ENCODE measurements at regions not wholly inside any gene's neighbourhood (a gene's known extent, or its start where the extent isn't known, plus 50 kb on each side); places are given as distances from the start of the nearest gene placed in this dataset.

GRCh38 chr10:117796130-117796745, 250.5 kb downstream of the RAB11FIP2 start:
- Histone ChIP-seq H3K27ac (no peak overlapping the region), H3K36me3 (no peaks in the 10 kb centered on the region), H3K4me3 (no peak overlapping the region), H3K9me3 (no peaks in the 10 kb centered on the region), H3K4me1 (no peaks in the 10 kb centered on the region), H3K27me3 (no peaks in the 10 kb centered on the region)
- no peak for TF ChIP-seq POLR2A (IDR thresholded peaks at IDR 0.05)
- TF ChIP-seq, protein P1, sequence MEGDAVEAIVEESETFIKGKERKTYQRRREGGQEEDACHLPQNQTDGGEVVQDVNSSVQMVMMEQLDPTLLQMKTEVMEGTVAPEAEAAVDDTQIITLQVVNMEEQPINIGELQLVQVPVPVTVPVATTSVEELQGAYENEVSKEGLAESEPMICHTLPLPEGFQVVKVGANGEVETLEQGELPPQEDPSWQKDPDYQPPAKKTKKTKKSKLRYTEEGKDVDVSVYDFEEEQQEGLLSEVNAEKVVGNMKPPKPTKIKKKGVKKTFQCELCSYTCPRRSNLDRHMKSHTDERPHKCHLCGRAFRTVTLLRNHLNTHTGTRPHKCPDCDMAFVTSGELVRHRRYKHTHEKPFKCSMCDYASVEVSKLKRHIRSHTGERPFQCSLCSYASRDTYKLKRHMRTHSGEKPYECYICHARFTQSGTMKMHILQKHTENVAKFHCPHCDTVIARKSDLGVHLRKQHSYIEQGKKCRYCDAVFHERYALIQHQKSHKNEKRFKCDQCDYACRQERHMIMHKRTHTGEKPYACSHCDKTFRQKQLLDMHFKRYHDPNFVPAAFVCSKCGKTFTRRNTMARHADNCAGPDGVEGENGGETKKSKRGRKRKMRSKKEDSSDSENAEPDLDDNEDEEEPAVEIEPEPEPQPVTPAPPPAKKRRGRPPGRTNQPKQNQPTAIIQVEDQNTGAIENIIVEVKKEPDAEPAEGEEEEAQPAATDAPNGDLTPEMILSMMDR (IDR thresholded peaks at IDR 0.05): no peak
- TF ChIP-seq EP300 (IDR thresholded peaks at IDR 0.05): no peak
- DNase-seq (ENCODE audit: low spot score in 2 of 2): no peak
- WGBS, 2 donors: 47 to 62% methylated on average over 11 of the region's 11 CpGs

- Histone ChIP-seq H3K4me1 (no peaks in the 10 kb centered on the region), H3K27ac (no peak overlapping the region), H3K4me3 (no peak overlapping the region), H3K36me3 (no peaks in the 10 kb centered on the region), H3K9me3 (no peaks in the 10 kb centered on the region), H3K27me3 (no peaks in the 10 kb centered on the region)
- TF ChIP-seq, protein P1 (IDR thresholded peaks at IDR 0.05): no peak
- TF ChIP-seq POLR2A (IDR thresholded peaks at IDR 0.05) (no peak), EP300 (IDR thresholded peaks at IDR 0.05) (no peak)
- no peak for DNase-seq (ENCODE audit: low spot score in 2 of 2)
- WGBS, 2 donors: 47 to 52% methylated on average over 10 of the region's 10 CpGs
Observed at GRCh38 chr10:117797296-117797695, 249.4 kb downstream of the RAB11FIP2 start.

GRCh38 chr10:117801691-117802090, 245.1 kb downstream of the RAB11FIP2 start:
- 43 to 56% methylated on average over 7 of the region's 7 CpGs for WGBS, 2 donors
- TF ChIP-seq EP300 (IDR thresholded peaks at IDR 0.05): no peak
- no peak for TF ChIP-seq POLR2A (IDR thresholded peaks at IDR 0.05)
- TF ChIP-seq, protein P1 (IDR thresholded peaks at IDR 0.05): no peak
- Histone ChIP-seq H3K36me3 (no peaks in the 10 kb centered on the region), H3K27ac (no peak overlapping the region), H3K27me3 (no peaks in the 10 kb centered on the region), H3K4me1 (no peaks in the 10 kb centered on the region), H3K9me3 (no peaks in the 10 kb centered on the region), H3K4me3 (no peak overlapping the region)
- DNase-seq (ENCODE audit: low spot score in 2 of 2): no peak

GRCh38 chr10:117804470-117805011, 242.2 kb downstream of the RAB11FIP2 start:
- no peak for DNase-seq (ENCODE audit: low spot score in 2 of 2)
- Histone ChIP-seq H3K4me1 (no peaks in the 10 kb centered on the region), H3K9me3 (peaks cover 0 to 1% (median 0%) of the 10 kb centered on the region in 4 donors), H3K4me3 (no peak overlapping the region), H3K36me3 (no peaks in the 10 kb centered on the region), H3K27me3 (no peaks in the 10 kb centered on the region), H3K27ac (no peak overlapping the region)
- TF ChIP-seq POLR2A (IDR thresholded peaks at IDR 0.05) (no peak), EP300 (IDR thresholded peaks at IDR 0.05) (no peak)
- TF ChIP-seq, protein P1 (IDR thresholded peaks at IDR 0.05): no peak
- WGBS, 2 donors: 57 to 58% methylated on average over 13 of the region's 13 CpGs

GRCh38 chr10:117805139-117805538, 241.6 kb downstream of the RAB11FIP2 start:
- Histone ChIP-seq H3K27ac (no peak overlapping the region), H3K4me1 (no peaks in the 10 kb centered on the region), H3K9me3 (peaks cover 0 to 5% (median 0%) of the 10 kb centered on the region in 4 donors), H3K36me3 (no peaks in the 10 kb centered on the region), H3K4me3 (no peak overlapping the region), H3K27me3 (no peaks in the 10 kb centered on the region)
- 75 to 84% methylated on average over 13 of the region's 13 CpGs for WGBS, 2 donors
- TF ChIP-seq EP300 (IDR thresholded peaks at IDR 0.05): no peak
- TF ChIP-seq, protein P1 (IDR thresholded peaks at IDR 0.05): no peak
- no peak for TF ChIP-seq POLR2A (IDR thresholded peaks at IDR 0.05)
- DNase-seq (ENCODE audit: low spot score in 2 of 2): no peak
